ENCODE measurements at regions not wholly inside any gene's neighbourhood (a gene's known extent, or its start where the extent isn't known, plus 50 kb on each side); places are given as distances from the start of the nearest gene placed in this dataset.

DNA sequence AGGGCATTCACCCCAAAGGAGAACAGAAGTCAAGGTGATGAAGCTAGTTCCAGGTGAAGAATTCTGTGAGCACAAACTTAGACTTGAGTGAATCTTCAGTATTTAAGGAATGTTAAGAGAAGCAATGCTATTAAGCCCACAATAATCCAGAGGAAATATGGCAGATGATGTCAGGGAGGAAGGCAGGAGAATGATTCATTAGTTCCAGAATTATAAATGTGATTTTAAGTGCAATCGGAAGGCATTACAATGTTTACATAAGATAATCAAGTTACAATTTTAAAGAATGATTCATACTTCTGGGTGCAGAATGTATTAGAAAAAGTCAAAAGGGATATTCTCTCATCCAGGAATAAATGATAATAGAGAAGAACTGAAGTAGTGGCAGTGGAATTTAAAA, 545.2 kb upstream of the BRINP3 start:
- Mint-ChIP-seq H3K4me3 (no peak overlapping the region), H3K27me3 (ENCODE audit: low read depth) (no peaks in the 10 kb centered on the region), H3K27ac (ENCODE audit: unreplicated experiment) (no peak overlapping the region), H3K36me3 (ENCODE audit: low read depth) (no peaks in the 10 kb centered on the region), H3K4me1 (no peaks in the 10 kb centered on the region), H3K9me3 (no peaks in the 10 kb centered on the region)
- no peak for DNase-seq (ENCODE audit: low read depth, low spot score)
- TF ChIP-seq, protein P1, sequence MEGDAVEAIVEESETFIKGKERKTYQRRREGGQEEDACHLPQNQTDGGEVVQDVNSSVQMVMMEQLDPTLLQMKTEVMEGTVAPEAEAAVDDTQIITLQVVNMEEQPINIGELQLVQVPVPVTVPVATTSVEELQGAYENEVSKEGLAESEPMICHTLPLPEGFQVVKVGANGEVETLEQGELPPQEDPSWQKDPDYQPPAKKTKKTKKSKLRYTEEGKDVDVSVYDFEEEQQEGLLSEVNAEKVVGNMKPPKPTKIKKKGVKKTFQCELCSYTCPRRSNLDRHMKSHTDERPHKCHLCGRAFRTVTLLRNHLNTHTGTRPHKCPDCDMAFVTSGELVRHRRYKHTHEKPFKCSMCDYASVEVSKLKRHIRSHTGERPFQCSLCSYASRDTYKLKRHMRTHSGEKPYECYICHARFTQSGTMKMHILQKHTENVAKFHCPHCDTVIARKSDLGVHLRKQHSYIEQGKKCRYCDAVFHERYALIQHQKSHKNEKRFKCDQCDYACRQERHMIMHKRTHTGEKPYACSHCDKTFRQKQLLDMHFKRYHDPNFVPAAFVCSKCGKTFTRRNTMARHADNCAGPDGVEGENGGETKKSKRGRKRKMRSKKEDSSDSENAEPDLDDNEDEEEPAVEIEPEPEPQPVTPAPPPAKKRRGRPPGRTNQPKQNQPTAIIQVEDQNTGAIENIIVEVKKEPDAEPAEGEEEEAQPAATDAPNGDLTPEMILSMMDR (conservative IDR thresholded peaks at IDR 0.05), result no peak

DNA sequence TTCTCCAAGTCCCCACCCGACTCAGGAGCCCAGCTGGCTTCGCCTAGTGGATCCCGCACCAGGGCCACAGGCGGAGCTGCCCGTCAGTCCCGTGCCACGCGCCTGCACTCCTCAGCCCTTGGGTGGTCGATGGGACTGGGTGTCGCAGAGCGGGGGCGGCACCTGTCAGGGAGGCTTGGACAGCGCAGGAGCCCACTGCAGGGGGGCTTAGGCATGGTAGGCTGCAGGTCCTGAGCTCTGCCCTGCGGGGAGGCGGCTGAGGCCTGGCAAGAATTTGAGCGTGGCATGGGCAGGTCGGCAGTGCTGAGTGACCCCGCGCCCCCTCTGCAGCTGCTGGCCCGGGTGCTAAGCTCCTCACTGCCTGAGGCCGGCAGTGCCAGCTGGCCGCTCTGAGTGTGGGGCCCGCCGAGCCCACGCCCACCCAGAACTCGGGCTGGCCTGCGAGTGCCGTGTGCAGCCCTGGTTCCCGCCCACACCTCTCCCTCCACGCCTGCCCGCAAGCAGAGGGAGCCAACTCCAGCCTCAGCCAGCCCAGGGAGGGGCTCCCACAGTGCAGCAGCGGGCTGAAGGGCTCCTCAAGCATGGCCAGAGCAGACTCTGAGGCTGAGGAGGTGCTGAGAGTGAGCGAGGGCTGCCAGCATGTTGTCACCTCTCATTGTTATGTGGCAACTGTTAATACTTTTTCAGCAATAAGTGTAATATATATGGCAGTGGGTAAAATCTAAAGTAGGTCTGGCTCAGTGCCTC, 548.4 kb upstream of the BRINP3 start:
- H3K9me3 Mint-ChIP-seq, result peaks cover 6% of the 10 kb centered on the region
- no peak for DNase-seq (ENCODE audit: low read depth, low spot score)
- no peak overlapping the region for H3K4me3 Mint-ChIP-seq
- peaks cover 3% of the 10 kb centered on the region for H3K36me3 Mint-ChIP-seq (ENCODE audit: low read depth)
- H3K4me1 Mint-ChIP-seq, result no peaks in the 10 kb centered on the region
- TF ChIP-seq, protein P1 (conservative IDR thresholded peaks at IDR 0.05), result no peak
- no peaks in the 10 kb centered on the region for H3K27me3 Mint-ChIP-seq (ENCODE audit: low read depth)
- no peak overlapping the region for H3K27ac Mint-ChIP-seq (ENCODE audit: unreplicated experiment)

DNA sequence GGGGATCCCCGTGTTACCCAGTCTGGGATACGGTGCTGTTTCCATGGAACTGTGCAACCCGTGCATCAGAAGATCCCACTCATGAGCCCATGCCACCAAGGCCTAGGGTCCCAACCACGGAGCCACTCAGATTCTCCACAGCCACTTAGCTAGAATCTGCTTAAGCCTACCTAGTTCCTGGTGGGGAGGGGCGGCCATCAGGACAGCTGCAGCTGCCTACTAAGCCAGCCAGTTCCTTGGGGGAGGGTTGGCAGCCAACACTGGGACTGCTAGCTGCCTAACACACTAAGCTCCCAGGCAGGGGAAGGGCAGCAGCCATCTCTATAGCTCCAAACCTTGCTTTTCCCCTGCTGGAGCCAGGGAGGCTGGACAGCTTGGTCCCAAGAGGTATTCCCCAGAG, 549.2 kb upstream of the BRINP3 start:
- Mint-ChIP-seq H3K27me3 (ENCODE audit: low read depth) (no peaks in the 10 kb centered on the region), H3K27ac (ENCODE audit: unreplicated experiment) (no peak overlapping the region), H3K36me3 (ENCODE audit: low read depth) (peaks cover 3% of the 10 kb centered on the region), H3K9me3 (peaks cover 11% of the 10 kb centered on the region), H3K4me1 (no peaks in the 10 kb centered on the region), H3K4me3 (no peak overlapping the region)
- TF ChIP-seq, protein P1 (conservative IDR thresholded peaks at IDR 0.05), result no peak
- no peak for DNase-seq (ENCODE audit: low read depth, low spot score)

DNA sequence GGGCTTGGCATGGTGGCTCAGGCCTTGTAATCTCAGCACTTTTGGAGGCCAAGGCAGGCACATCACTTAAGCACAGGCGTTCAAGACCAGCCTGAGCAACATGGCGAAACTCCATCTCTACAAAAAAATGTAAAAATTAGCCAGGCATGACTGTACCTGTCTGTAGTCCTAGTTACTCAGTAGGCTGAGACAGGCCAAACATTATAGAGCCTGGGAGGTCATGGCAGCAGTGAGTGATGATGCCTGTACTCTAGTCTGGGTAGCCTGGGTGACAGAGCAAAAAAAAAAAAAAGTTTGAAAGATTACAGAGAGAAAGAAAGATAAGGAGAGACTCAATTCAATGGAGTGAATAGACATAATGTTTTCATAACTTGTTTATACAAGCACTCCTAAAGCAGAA, 556.5 kb upstream of the BRINP3 start:
- TF ChIP-seq, protein P1 (conservative IDR thresholded peaks at IDR 0.05), result no peak
- no peak overlapping the region for H3K27ac Mint-ChIP-seq (ENCODE audit: unreplicated experiment)
- no peak for DNase-seq (ENCODE audit: low read depth, low spot score)
- H3K4me1 Mint-ChIP-seq, result no peaks in the 10 kb centered on the region
- no peaks in the 10 kb centered on the region for H3K36me3 Mint-ChIP-seq (ENCODE audit: low read depth)
- peaks cover 18% of the 10 kb centered on the region for H3K9me3 Mint-ChIP-seq
- no peak overlapping the region for H3K4me3 Mint-ChIP-seq
- H3K27me3 Mint-ChIP-seq (ENCODE audit: low read depth), result no peaks in the 10 kb centered on the region

DNA sequence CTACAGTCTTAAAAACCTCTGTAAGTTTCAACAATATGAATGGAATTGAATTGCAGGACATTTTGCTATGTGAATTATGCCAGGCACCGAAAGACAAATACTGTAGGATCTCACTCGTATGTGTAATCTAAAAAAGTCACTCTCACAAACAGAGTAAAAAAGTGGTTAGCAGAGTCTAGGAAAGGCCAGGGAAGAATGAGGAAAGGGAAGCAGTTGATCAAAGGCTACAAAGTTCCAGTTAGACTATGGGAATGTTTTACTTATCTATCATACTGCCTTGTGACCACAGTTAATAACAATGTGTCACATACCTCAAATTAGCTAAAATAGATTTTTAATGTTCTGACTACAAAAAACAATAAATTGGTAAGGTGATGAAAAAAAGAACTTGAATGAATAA, 565.4 kb upstream of the BRINP3 start:
- Mint-ChIP-seq H3K27ac (ENCODE audit: unreplicated experiment) (no peak overlapping the region), H3K36me3 (ENCODE audit: low read depth) (no peaks in the 10 kb centered on the region), H3K4me3 (no peak overlapping the region), H3K4me1 (no peaks in the 10 kb centered on the region), H3K9me3 (no peaks in the 10 kb centered on the region), H3K27me3 (ENCODE audit: low read depth) (peaks cover 8% of the 10 kb centered on the region)
- no peak for DNase-seq (ENCODE audit: low read depth, low spot score)
- TF ChIP-seq, protein P1 (conservative IDR thresholded peaks at IDR 0.05), result no peak

Measured in neural crest cell (in vitro differentiated cells).